ENCODE measurements at regions not wholly inside any gene's neighbourhood (a gene's known extent, or its start where the extent isn't known, plus 50 kb on each side); places are given as distances from the start of the nearest gene placed in this dataset.

GRCh38 chr12:109648521-109648920 lies 65.1 kb upstream of the FAM222A start:
- no peak for DNase-seq

GRCh38 chr12:109650808-109651207 lies 62.8 kb upstream of the FAM222A start:
- peak; percentile 81 for DNase-seq

DNA sequence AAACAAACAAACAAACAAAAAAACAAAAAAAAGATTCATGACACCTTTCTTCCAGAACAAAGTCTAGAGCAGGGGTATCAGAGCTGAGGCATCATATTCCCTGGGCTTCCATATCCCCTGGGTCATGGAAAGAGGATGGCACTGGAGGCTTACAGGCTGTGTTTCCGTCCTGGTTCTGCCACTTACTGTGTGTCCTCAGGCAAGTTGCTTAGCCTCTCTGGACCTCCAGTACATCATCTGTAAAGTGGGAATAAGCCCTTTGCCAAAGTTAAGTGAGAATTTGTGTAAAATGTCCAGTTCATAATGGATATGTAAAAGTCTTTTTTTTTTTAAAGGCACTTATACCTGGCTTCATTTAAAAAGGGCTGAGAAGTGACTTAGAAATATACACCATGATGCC lies 62.0 kb upstream of the FAM222A start:
- DNase-seq = no peak

DNA sequence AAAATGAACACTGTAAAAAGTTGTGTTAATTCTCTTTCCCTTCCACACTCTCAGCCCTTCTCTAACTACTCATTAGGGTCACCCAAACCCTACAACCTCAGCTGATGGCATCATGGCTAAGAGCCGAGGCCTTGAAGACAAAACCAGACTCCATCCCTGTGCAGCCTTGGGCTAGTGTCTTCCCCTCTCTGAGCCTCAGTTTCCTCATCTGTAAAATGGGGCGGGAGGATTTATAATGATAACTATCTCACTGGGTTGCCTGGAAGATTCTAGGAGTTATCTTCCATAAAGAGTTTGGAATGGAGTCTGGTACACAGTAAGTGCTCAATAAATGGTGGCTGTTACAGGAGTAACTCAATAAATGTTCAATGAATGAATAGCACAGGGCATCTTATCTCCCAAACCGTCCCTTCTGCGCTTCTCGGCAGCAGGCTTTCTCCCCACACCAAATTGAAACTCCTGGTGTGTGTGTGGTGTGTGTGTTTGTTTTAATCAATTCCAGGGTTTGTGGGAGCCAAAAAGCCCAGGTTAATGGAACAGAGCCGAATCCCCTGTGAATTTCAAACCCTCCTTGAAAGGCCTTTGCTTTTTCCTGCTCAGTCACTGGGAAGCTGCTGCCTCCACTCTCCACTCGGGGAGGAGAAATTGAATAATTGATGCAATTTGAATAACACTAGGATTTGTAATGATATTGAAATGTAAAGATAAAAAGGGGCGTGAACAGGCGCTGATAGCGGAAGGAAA lies 61.2 kb upstream of the FAM222A start:
- no peak for DNase-seq

DNA sequence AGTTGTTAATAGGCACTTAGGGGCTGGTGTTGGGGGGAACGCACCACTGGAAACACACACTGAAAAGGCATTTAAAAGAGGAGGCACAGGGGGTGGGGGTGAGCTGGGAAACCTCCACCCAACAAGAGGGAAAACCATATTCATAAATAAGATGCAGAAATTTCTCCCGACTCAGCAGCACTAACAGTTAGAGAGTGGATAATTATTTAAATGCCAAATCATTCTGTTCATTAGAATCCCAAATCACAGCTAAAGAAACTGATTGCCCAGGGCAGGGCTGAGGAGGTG lies 60.7 kb upstream of the FAM222A start:
- no peak for DNase-seq

- no peak for DNase-seq
These were observed 59.7 kb upstream of the FAM222A start for GRCh38 chr12:109653890-109654289.

DNA sequence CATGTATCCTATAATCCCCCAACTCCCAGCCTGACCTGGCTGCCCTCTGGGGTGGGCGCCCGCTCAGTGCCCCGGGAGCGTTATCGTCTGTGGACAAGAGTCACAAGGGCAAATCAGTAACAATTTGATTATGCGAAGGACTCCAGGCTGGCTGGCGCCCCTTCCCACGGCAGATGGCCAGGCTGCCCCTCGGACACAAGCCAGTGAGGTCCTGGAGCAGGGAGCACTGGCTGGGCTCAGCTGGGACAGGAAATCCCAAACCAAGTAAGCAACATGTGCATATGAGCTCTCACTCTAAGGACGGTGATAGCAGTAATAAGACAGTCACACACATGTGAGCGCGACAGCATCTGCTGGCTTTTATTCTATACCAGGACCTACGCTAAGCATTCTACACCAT lies 59.3 kb upstream of the FAM222A start:
- no peak for DNase-seq

DNA sequence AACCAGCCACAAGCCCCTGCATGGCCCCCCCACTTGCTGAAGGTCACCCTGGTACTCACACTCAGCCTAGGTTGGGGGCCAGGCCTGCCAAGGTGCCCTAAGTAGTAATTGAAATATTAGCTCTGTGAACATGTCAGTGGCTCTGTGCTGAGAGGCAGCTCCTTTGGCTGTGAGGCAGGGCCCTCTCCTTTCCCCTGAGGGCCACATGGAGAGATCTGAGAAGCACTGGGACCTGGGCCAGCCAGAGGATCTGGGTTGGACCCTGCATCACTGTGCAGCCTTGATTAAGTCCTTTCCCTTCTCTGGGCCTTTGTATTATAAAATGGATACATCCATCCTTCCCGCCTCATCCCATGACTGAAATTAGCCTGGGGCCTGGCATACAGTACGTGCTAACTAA lies 58.0 kb upstream of the FAM222A start:
- DNase-seq = no peak

GRCh38 chr12:109656743-109657142 lies 56.9 kb upstream of the FAM222A start:
- peak; percentile 59 for DNase-seq

GRCh38 chr12:109663795-109664194 lies 49.8 kb upstream of the FAM222A start:
- DNase-seq = no peak
